ENCODE measurements at regions not wholly inside any gene's neighbourhood (a gene's known extent, or its start where the extent isn't known, plus 50 kb on each side); places are given as distances from the start of the nearest gene placed in this dataset.
A peak's percentile ranks its signal among the peaks of the same experiment; 100 is the strongest.

GRCh38 chr15:38781196-38781595 lies 216.6 kb upstream of the RASGRP1 start:
- Histone ChIP-seq H3K4me3 (ENCODE audit: insufficient read depth, low read length) (no peak overlapping the region), H4K20me1 (ENCODE audit: insufficient read depth, low read length) (no peaks in the 10 kb centered on the region), H3K27me3 (ENCODE audit: insufficient read depth, low read length) (peaks cover 8% of the 10 kb centered on the region), H2AFZ (ENCODE audit: low read length) (no peak overlapping the region), H3K9me3 (ENCODE audit: low read depth, low read length) (no peaks in the 10 kb centered on the region), H3K79me2 (ENCODE audit: insufficient read depth, low read length) (no peaks in the 10 kb centered on the region), H3K4me1 (ENCODE audit: insufficient read depth, low read length) (no peaks in the 10 kb centered on the region), H3K4me2 (ENCODE audit: insufficient read depth, low read length) (no peak overlapping the region), H3K27ac (ENCODE audit: low read depth, low read length) (no peak overlapping the region), H3K36me3 (ENCODE audit: insufficient read depth, low read length) (no peaks in the 10 kb centered on the region)
- DNase-seq (ENCODE audit: insufficient read length, low spot score, missing footprints): peak; percentile 10
- TF ChIP-seq, protein P1, sequence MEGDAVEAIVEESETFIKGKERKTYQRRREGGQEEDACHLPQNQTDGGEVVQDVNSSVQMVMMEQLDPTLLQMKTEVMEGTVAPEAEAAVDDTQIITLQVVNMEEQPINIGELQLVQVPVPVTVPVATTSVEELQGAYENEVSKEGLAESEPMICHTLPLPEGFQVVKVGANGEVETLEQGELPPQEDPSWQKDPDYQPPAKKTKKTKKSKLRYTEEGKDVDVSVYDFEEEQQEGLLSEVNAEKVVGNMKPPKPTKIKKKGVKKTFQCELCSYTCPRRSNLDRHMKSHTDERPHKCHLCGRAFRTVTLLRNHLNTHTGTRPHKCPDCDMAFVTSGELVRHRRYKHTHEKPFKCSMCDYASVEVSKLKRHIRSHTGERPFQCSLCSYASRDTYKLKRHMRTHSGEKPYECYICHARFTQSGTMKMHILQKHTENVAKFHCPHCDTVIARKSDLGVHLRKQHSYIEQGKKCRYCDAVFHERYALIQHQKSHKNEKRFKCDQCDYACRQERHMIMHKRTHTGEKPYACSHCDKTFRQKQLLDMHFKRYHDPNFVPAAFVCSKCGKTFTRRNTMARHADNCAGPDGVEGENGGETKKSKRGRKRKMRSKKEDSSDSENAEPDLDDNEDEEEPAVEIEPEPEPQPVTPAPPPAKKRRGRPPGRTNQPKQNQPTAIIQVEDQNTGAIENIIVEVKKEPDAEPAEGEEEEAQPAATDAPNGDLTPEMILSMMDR (IDR thresholded peaks at IDR 0.05; ENCODE audit: extremely low read depth, low read depth, low read length): no peak

DNA sequence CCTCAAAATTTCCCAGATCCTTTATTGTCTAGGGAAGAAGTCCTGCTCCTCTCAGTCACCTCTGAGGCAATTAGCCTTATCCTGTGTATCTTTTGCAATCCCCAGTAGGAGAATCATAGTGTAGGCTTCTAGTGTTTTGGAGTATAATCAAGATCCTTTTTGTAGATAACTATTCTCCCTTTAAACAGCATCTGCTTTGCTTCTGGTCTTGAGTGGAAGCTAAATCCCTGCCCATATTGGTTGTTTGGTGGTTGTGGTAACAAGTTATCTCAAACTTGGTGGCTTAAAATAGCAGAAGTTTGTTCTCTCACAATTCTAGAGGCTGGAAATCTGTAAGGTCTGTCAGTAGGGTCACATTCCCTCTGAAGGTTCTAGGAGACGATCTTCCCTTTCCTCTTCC lies 217.5 kb upstream of the RASGRP1 start:
- Histone ChIP-seq H3K27me3 (ENCODE audit: insufficient read depth, low read length) (peaks cover 8% of the 10 kb centered on the region), H3K36me3 (ENCODE audit: insufficient read depth, low read length) (no peaks in the 10 kb centered on the region)

DNA sequence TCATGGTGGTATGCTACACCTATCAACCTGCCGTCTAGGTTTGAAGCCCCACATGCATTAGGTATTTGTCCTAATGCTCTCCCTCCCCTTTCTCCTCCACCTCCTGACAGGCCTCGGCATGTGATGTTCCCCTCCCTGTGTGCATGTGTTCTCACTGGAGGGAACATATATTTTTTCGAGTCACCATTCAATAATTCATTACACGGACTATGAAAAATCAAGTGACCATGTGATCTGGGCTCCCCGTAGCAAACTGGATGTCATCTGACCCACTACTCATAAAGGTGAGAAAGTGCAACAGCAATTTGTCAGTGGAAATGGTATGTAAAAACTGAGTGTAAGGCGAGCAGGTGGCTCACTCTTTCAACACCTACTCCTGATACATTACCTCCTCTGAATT lies 224.3 kb upstream of the RASGRP1 start:
- Histone ChIP-seq H4K20me1 (ENCODE audit: insufficient read depth, low read length) (no peaks in the 10 kb centered on the region), H3K4me3 (ENCODE audit: insufficient read depth, low read length) (no peak overlapping the region), H3K27ac (ENCODE audit: low read depth, low read length) (no peak overlapping the region), H2AFZ (ENCODE audit: low read length) (no peak overlapping the region), H3K4me1 (ENCODE audit: insufficient read depth, low read length) (no peaks in the 10 kb centered on the region), H3K9me3 (ENCODE audit: low read depth, low read length) (no peaks in the 10 kb centered on the region), H3K36me3 (ENCODE audit: insufficient read depth, low read length) (no peaks in the 10 kb centered on the region), H3K79me2 (ENCODE audit: insufficient read depth, low read length) (no peaks in the 10 kb centered on the region), H3K4me2 (ENCODE audit: insufficient read depth, low read length) (no peak overlapping the region), H3K27me3 (ENCODE audit: insufficient read depth, low read length) (no peaks in the 10 kb centered on the region)
- TF ChIP-seq, protein P1 (IDR thresholded peaks at IDR 0.05; ENCODE audit: extremely low read depth, low read depth, low read length): no peak
- no peak for DNase-seq (ENCODE audit: insufficient read length, low spot score, missing footprints)

More for the DNA sequence above, 217.5 kb upstream of the RASGRP1 start:
- Histone ChIP-seq H4K20me1 (ENCODE audit: insufficient read depth, low read length) (no peaks in the 10 kb centered on the region), H3K27ac (ENCODE audit: low read depth, low read length) (no peak overlapping the region), H3K4me1 (ENCODE audit: insufficient read depth, low read length) (no peaks in the 10 kb centered on the region), H2AFZ (ENCODE audit: low read length) (no peak overlapping the region), H3K79me2 (ENCODE audit: insufficient read depth, low read length) (no peaks in the 10 kb centered on the region), H3K4me3 (ENCODE audit: insufficient read depth, low read length) (no peak overlapping the region), H3K4me2 (ENCODE audit: insufficient read depth, low read length) (no peak overlapping the region), H3K9me3 (ENCODE audit: low read depth, low read length) (no peaks in the 10 kb centered on the region)
- DNase-seq (ENCODE audit: insufficient read length, low spot score, missing footprints): peak; percentile 22
- TF ChIP-seq, protein P1 (IDR thresholded peaks at IDR 0.05; ENCODE audit: extremely low read depth, low read depth, low read length): no peak

- Histone ChIP-seq H3K9me3 (ENCODE audit: low read depth, low read length) (no peaks in the 10 kb centered on the region), H3K4me1 (ENCODE audit: insufficient read depth, low read length) (no peaks in the 10 kb centered on the region), H3K4me2 (ENCODE audit: insufficient read depth, low read length) (no peak overlapping the region), H3K36me3 (ENCODE audit: insufficient read depth, low read length) (no peaks in the 10 kb centered on the region), H3K27me3 (ENCODE audit: insufficient read depth, low read length) (no peaks in the 10 kb centered on the region), H3K79me2 (ENCODE audit: insufficient read depth, low read length) (no peaks in the 10 kb centered on the region), H3K27ac (ENCODE audit: low read depth, low read length) (no peak overlapping the region), H3K4me3 (ENCODE audit: insufficient read depth, low read length) (no peak overlapping the region), H4K20me1 (ENCODE audit: insufficient read depth, low read length) (no peaks in the 10 kb centered on the region), H2AFZ (ENCODE audit: low read length) (no peak overlapping the region)
- DNase-seq (ENCODE audit: insufficient read length, low spot score, missing footprints): no peak
- TF ChIP-seq, protein P1 (IDR thresholded peaks at IDR 0.05; ENCODE audit: extremely low read depth, low read depth, low read length): no peak
These were observed 225.0 kb upstream of the RASGRP1 start for GRCh38 chr15:38789566-38789965.

All from osteoblast (primary cell).